GM12878 (cell line): ENCODE measurements at regions not wholly inside any gene's neighbourhood (a gene's known extent, or its start where the extent isn't known, plus 50 kb on each side); places are given as distances from the start of the nearest gene placed in this dataset.

Experiments used
- BCL11A ChIP-seq: IDR thresholded peaks from 2 replicates; pipeline ENCODE4 v1.6.1; 2011; ENCODE audit warnings: low read depth, low read length
- BHLHE40 ChIP-seq, 2 experiments: fragments of 450-650 bp in 1 of 2; IDR thresholded peaks; 2 replicates each; pipeline ENCODE4 v1.6.1; 2011 to 2017; ENCODE audit warnings: low read depth in 2 of 2, borderline replicate concordance in 1 of 2, improper control_type of control experiment in 1 of 2, low read length in 1 of 2, mild to moderate bottlenecking in 1 of 2
- BMI1 ChIP-seq: fragments of 450-650 bp; IDR thresholded peaks from 2 replicates; pipeline ENCODE4 v1.6.1; 2016; ENCODE audit warnings: mild to moderate bottlenecking, moderate library complexity, borderline replicate concordance
- CREB1 ChIP-seq: IDR thresholded peaks from 2 replicates; pipeline ENCODE4 v1.6.1; 2012; ENCODE audit warnings: low read depth, mild to moderate bottlenecking, inconsistent platforms
- CREM ChIP-seq: IDR thresholded peaks from 2 replicates; pipeline ENCODE4 v1.6.1; 2014; ENCODE audit warnings: antibody characterized with exemption, low read depth
- EGR1 ChIP-seq, 2 experiments: IDR thresholded peaks; 1 replicate in 1 of 2; 2 replicates in 1 of 2; pipeline ENCODE4 v1.6.1; 2011 to 2012; ENCODE audit warnings: low read depth in 2 of 2, low read length in 2 of 2, borderline replicate concordance in 1 of 2, mild to moderate bottlenecking in 1 of 2, moderate library complexity in 1 of 2
- ETV6 ChIP-seq, 2 experiments: fragments of 450-650 bp in 1 of 2; IDR thresholded peaks in 1 of 2; conservative IDR thresholded peaks in 1 of 2; 2 replicates each; pipeline ENCODE4 v1.6.1; 2014; ENCODE audit warnings: antibody characterized with exemption in 1 of 2, borderline replicate concordance in 1 of 2, low read depth in 1 of 2, mild to moderate bottlenecking in 1 of 2, moderate library complexity in 1 of 2
- EZH2 ChIP-seq: IDR thresholded peaks from 2 replicates; pipeline ENCODE4 v1.6.1; 2012; ENCODE audit warnings: low read depth, mild to moderate bottlenecking, control low read depth, inconsistent platforms, low read length, borderline replicate concordance; ENCODE audit not compliant: control insufficient read depth
- HCFC1 ChIP-seq: fragments of 150-350 bp; IDR thresholded peaks from 2 replicates; pipeline ENCODE4 v1.6.1; 2014; ENCODE audit warnings: low read length
- HDAC6 ChIP-seq: fragments of 200-600 bp; sonication (generic); IDR thresholded peaks from one replicate; pipeline ENCODE4 v1.8.0; 2017; ENCODE audit warnings: antibody characterized with exemption; ENCODE audit not compliant: unreplicated experiment
- IRF4 ChIP-seq: IDR thresholded peaks from 2 replicates; pipeline ENCODE4 v1.6.1; 2011; ENCODE audit warnings: low read depth, low read length
- MEF2A ChIP-seq: IDR thresholded peaks from 2 replicates; pipeline ENCODE4 v1.6.1; 2011; ENCODE audit warnings: low read depth, mild to moderate bottlenecking, low read length, moderate library complexity; ENCODE audit not compliant: insufficient read depth
- MEF2B ChIP-seq: fragments of 450-650 bp; IDR thresholded peaks from 2 replicates; pipeline ENCODE4 v1.6.1; 2018; ENCODE audit warnings: mild to moderate bottlenecking, moderate library complexity; ENCODE audit not compliant: partially characterized antibody, poor library complexity, severe bottlenecking
- NFIC ChIP-seq: IDR thresholded peaks from 2 replicates; pipeline ENCODE4 v1.6.1; 2012; ENCODE audit warnings: low read depth, mild to moderate bottlenecking, inconsistent platforms, low read length, moderate library complexity
- NFXL1 ChIP-seq: fragments of 450-650 bp; IDR thresholded peaks from 2 replicates; pipeline ENCODE4 v1.6.1; 2017; ENCODE audit warnings: antibody characterized with exemption, mild to moderate bottlenecking, borderline replicate concordance
- PBX3 ChIP-seq: IDR thresholded peaks from 2 replicates; pipeline ENCODE4 v1.6.1; 2011; ENCODE audit warnings: mild to moderate bottlenecking, low read depth, low read length, moderate library complexity; ENCODE audit not compliant: insufficient replicate concordance
- PML ChIP-seq: IDR thresholded peaks from 2 replicates; pipeline ENCODE4 v1.6.1; 2012; ENCODE audit warnings: low read length, inconsistent platforms
- POU2F2 ChIP-seq: IDR thresholded peaks from 3 replicates; pipeline ENCODE4 v1.6.1; 2011; ENCODE audit warnings: low read depth, mild to moderate bottlenecking, low read length, borderline replicate concordance
- RB1 ChIP-seq: fragments of 450-650 bp; formaldehyde crosslinking; IDR thresholded peaks from 2 replicates; pipeline ENCODE4 v1.6.1; 2017; ENCODE audit warnings: mild to moderate bottlenecking, borderline replicate concordance
- RUNX3 ChIP-seq: IDR thresholded peaks from 2 replicates; pipeline ENCODE4 v1.6.1; 2012; ENCODE audit warnings: low read length, inconsistent platforms
- SIN3A ChIP-seq: IDR thresholded peaks from 2 replicates; pipeline ENCODE4 v1.6.1; 2012; ENCODE audit warnings: low read depth, low read length, improper control_type of control experiment
- SP1 ChIP-seq: IDR thresholded peaks from one replicate; pipeline ENCODE4 v1.6.1; 2011; ENCODE audit warnings: low read depth, low read length
- SREBF1 ChIP-seq: IDR thresholded peaks from 2 replicates; pipeline ENCODE4 v1.6.1; 2012; ENCODE audit warnings: mild to moderate bottlenecking, low read length
- SRF ChIP-seq, 2 experiments: IDR thresholded peaks; 2 replicates each; pipeline ENCODE4 v1.6.1; 2011; ENCODE audit warnings: low read depth in 2 of 2, low read length in 2 of 2, mild to moderate bottlenecking in 1 of 2, moderate library complexity in 1 of 2
- TARDBP ChIP-seq: IDR thresholded peaks from 2 replicates; pipeline ENCODE4 v1.6.1; 2016; ENCODE audit warnings: borderline replicate concordance
- TBL1XR1 ChIP-seq: IDR thresholded peaks from 2 replicates; pipeline ENCODE4 v1.6.1; 2012; ENCODE audit warnings: low read depth, low read length, improper control_type of control experiment
- TCF12 ChIP-seq: IDR thresholded peaks from 2 replicates; pipeline ENCODE4 v1.6.1; 2011; ENCODE audit warnings: low read depth, mild to moderate bottlenecking, low read length
- ZBTB40 ChIP-seq: fragments of 450-650 bp; IDR thresholded peaks from 2 replicates; pipeline ENCODE4 v1.6.1; 2016; ENCODE audit warnings: mild to moderate bottlenecking, moderate library complexity, borderline replicate concordance

- no peak for TF ChIP-seq PBX3
- no peak for TF ChIP-seq RB1
- no peak for TF ChIP-seq SREBF1
- no peak for TF ChIP-seq HCFC1
- TF ChIP-seq EZH2, result no peak
- TF ChIP-seq BHLHE40 (IDR thresholded peaks at IDR 0.05; ENCODE audit: borderline replicate concordance in 1 of 2, low read depth in 2 of 2, low read length in 1 of 2), result 0 out of 4 replicates have a peak, but pooled peaks of 1 of the 2 experiments have one; percentile 15
- no peak for TF ChIP-seq CREB1
- no peak for TF ChIP-seq TARDBP
- TF ChIP-seq SIN3A, result no peak
- no peak for TF ChIP-seq NFXL1
- TF ChIP-seq BCL11A, result peak; percentile 40; the same call in 1 of the 2 replicates
- TF ChIP-seq HDAC6, result no peak
- no peak for TF ChIP-seq SRF (IDR thresholded peaks at IDR 0.05; ENCODE audit: low read depth in 2 of 2, low read length in 2 of 2)
- TF ChIP-seq CREM, result no peak
- no peak for TF ChIP-seq IRF4
- no peak for TF ChIP-seq NFIC
- no peak for TF ChIP-seq MEF2A
- TF ChIP-seq TCF12, result no peak
- TF ChIP-seq MEF2B, result no peak
- no peak for TF ChIP-seq ZBTB40
- TF ChIP-seq RUNX3, result no peak; the same call in 1 of the 2 replicates
- TF ChIP-seq BMI1, result no peak
- no peak for TF ChIP-seq SP1
- TF ChIP-seq TBL1XR1, result no peak
- no peak for TF ChIP-seq PML
- TF ChIP-seq POU2F2, result no peak
- TF ChIP-seq EGR1 (IDR thresholded peaks at IDR 0.05; ENCODE audit: borderline replicate concordance in 1 of 2, low read depth in 2 of 2, low read length in 2 of 2), result no peak
- TF ChIP-seq ETV6 (conservative IDR thresholded peaks at IDR 0.05 in 1 of 2, IDR thresholded peaks at IDR 0.05 in 1 of 2; ENCODE audit: borderline replicate concordance in 1 of 2, low read depth in 1 of 2), result no peak
Measured at GRCh38 chr7:28329661-28330363, 82.5 kb upstream of the CREB5 start (continued).
